ENCODE measurements at regions not wholly inside any gene's neighbourhood (a gene's known extent, or its start where the extent isn't known, plus 50 kb on each side); places are given as distances from the start of the nearest gene placed in this dataset.

GRCh38 chr7:25959168-25959734 is 192.7 kb upstream of the NFE2L3 start:
- intact Hi-C loops (cut with DNase I), result no loop called here
- H3K36me3 ChIP-seq, result no peaks in the 10 kb centered on the region
- DNase-seq, result no peak
- TF ChIP-seq EP300 (IDR thresholded peaks at IDR 0.05) (no peak), POLR2AphosphoS5 (IDR thresholded peaks at IDR 0.05) (no peak), CTCF (IDR thresholded peaks at IDR 0.05) (no peak), POLR2A (IDR thresholded peaks at IDR 0.05) (no peak)
- H3K4me1 ChIP-seq, result no peaks in the 10 kb centered on the region
- H3K9me3 ChIP-seq, result no peaks in the 10 kb centered on the region
- H3K4me3 ChIP-seq, result no peak overlapping the region
- H3K27ac ChIP-seq, result no peak overlapping the region
- peaks cover 0 to 6% (median 0%) of the 10 kb centered on the region in 3 donors for H3K27me3 ChIP-seq
- WGBS, 2 donors, result 20 to 36% methylated on average over 5 of the region's 5 CpGs

DNA sequence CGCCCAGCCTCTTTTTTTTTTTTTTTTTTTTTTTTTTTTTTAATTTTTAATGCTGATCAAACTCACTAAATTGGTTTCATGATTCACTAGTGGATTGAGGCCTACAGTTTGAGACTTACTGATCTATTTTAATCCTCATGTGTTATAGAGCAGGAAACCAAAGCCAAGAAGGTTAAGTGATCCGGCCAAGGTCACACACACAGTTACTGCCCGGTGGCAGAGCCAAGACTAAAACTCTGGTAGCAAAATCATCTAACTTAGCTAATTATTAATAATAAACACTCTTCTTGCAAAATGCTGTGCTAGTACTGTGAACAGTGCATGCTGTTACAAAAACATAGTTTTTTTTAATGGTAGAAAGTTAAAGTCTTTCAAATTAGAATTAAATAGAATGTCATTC is 188.3 kb upstream of the NFE2L3 start:
- Histone ChIP-seq H3K9me3 (no peaks in the 10 kb centered on the region), H3K36me3 (no peaks in the 10 kb centered on the region), H3K4me3 (no peak overlapping the region), H3K27ac (no peak overlapping the region), H3K4me1 (no peaks in the 10 kb centered on the region), H3K27me3 (peaks cover 0 to 19% (median 0%) of the 10 kb centered on the region in 3 donors)
- no peak for DNase-seq
- intact Hi-C loops (cut with DNase I), result no loop called here
- WGBS, 2 donors, result 57 to 73% methylated on average over 3 of the region's 3 CpGs
- TF ChIP-seq CTCF (IDR thresholded peaks at IDR 0.05), result no peak
- TF ChIP-seq POLR2AphosphoS5 (IDR thresholded peaks at IDR 0.05), result no peak
- no peak for TF ChIP-seq EP300 (IDR thresholded peaks at IDR 0.05)
- no peak for TF ChIP-seq POLR2A (IDR thresholded peaks at IDR 0.05)

- TF ChIP-seq EP300 (IDR thresholded peaks at IDR 0.05), result no peak
- WGBS, 2 donors, result 17 to 48% methylated on average over 6 of the region's 6 CpGs
- Histone ChIP-seq H3K27me3 (peaks cover 0 to 26% (median 0%) of the 10 kb centered on the region in 3 donors), H3K9me3 (no peaks in the 10 kb centered on the region), H3K27ac (no peak overlapping the region), H3K36me3 (no peaks in the 10 kb centered on the region), H3K4me1 (no peaks in the 10 kb centered on the region), H3K4me3 (no peak overlapping the region)
- DNase-seq, result no peak
- intact Hi-C loops (cut with DNase I), result no loop called here
Measured at GRCh38 chr7:25964483-25964991, 187.5 kb upstream of the NFE2L3 start.

DNA sequence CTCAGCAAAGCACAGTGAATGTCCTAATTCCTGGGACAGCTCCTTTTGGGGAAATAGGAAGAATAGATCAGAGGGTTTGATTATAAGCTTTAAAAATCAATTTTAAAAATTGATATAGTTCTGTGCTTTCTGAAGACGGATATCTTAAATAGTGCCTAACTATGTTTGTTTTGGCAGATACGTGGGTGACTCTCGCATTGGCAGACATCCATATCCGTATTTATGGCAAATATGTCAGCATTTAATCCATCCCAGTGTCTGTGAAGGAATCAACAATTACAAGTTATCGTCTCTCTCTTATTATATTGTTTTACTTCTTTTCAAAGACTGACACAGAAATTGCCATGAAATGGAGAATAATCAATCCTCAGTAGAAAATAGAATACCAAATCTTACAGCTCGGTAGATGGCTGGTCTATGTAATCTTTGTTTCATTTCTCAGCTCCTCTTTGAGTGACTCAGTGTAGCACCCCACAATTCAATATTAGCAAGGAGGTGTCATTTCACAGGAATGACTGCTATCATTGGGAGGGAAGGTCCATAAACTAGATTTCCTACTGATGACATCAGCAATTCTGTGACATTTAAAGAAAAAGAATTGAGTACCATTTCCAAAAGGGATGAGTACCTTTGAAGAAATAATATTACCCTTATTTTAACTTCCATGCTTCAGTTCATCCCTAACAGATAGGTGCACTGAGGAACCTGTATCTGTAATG is 186.4 kb upstream of the NFE2L3 start:
- Histone ChIP-seq H3K27ac (no peak overlapping the region), H3K4me3 (no peak overlapping the region), H3K4me1 (no peaks in the 10 kb centered on the region), H3K27me3 (peaks cover 0 to 26% (median 0%) of the 10 kb centered on the region in 3 donors), H3K9me3 (no peaks in the 10 kb centered on the region), H3K36me3 (no peaks in the 10 kb centered on the region)
- 16 to 55% methylated on average over 6 of the region's 6 CpGs for WGBS, 2 donors
- no peak for DNase-seq
- intact Hi-C loops (cut with DNase I), result no loop called here
- TF ChIP-seq EP300 (IDR thresholded peaks at IDR 0.05) (no peak), POLR2AphosphoS5 (IDR thresholded peaks at IDR 0.05) (no peak), POLR2A (IDR thresholded peaks at IDR 0.05) (no peak), CTCF (IDR thresholded peaks at IDR 0.05) (no peak)

- intact Hi-C loops (cut with DNase I), result no loop called here
- no peak overlapping the region for H3K27ac ChIP-seq
Measured at GRCh38 chr7:25966469-25966868, 185.5 kb upstream of the NFE2L3 start.

More at GRCh38 chr7:25966469-25966868, 185.5 kb upstream of the NFE2L3 start:
- H3K4me1 ChIP-seq, result no peaks in the 10 kb centered on the region
- H3K4me3 ChIP-seq, result no peak overlapping the region
- no peak for DNase-seq
- no peaks in the 10 kb centered on the region for H3K9me3 ChIP-seq
- no peaks in the 10 kb centered on the region for H3K36me3 ChIP-seq
- TF ChIP-seq POLR2AphosphoS5 (IDR thresholded peaks at IDR 0.05) (no peak), POLR2A (IDR thresholded peaks at IDR 0.05) (no peak), EP300 (IDR thresholded peaks at IDR 0.05) (no peak), CTCF (IDR thresholded peaks at IDR 0.05) (no peak)
- peaks cover 0 to 26% (median 0%) of the 10 kb centered on the region in 3 donors for H3K27me3 ChIP-seq

Measured in sigmoid colon (tissue), 6 donors.